Activated CD8-positive, alpha-beta memory T cell treated with anti-CD3 and anti-CD28 coated beads, Interleukin-2, amount 50 U/mL, for 4 hours (primary cell): ENCODE measurements at regions not wholly inside any gene's neighbourhood (a gene's known extent, or its start where the extent isn't known, plus 50 kb on each side); places are given as distances from the start of the nearest gene placed in this dataset.

Experiments used
- DNase-seq: peaks from one replicate; pipeline ENCODE4 v3.0.0-alpha.2; 2020

GRCh38 chr4:182174979-182175378 lies 68.2 kb upstream of the TENM3 start:
- DNase-seq, result no peak

- DNase-seq, result no peak
Observed at GRCh38 chr4:182175788-182176519, 67.2 kb upstream of the TENM3 start.

- DNase-seq, result no peak
Observed at GRCh38 chr4:182177166-182177565, 66.0 kb upstream of the TENM3 start.

- DNase-seq, result no peak
Observed at GRCh38 chr4:182179105-182179504, 64.1 kb upstream of the TENM3 start.

GRCh38 chr4:182179751-182180150 lies 63.5 kb upstream of the TENM3 start:
- DNase-seq, result no peak

GRCh38 chr4:182185491-182185890 lies 57.7 kb upstream of the TENM3 start:
- DNase-seq, result no peak

GRCh38 chr4:182187674-182188073 lies 55.5 kb upstream of the TENM3 start:
- no peak for DNase-seq

- DNase-seq, result no peak
Observed at GRCh38 chr4:182188622-182189021, 54.6 kb upstream of the TENM3 start.

- no peak for DNase-seq
Observed at GRCh38 chr4:182189103-182189878, 53.9 kb upstream of the TENM3 start.

GRCh38 chr4:182190306-182190705 lies 52.9 kb upstream of the TENM3 start:
- DNase-seq, result no peak

- no peak for DNase-seq
Observed at GRCh38 chr4:182192511-182193181, 50.6 kb upstream of the TENM3 start.

GRCh38 chr4:182193311-182193710 lies 49.9 kb upstream of the TENM3 start:
- DNase-seq, result no peak
